ENCODE measurements at regions not wholly inside any gene's neighbourhood (a gene's known extent, or its start where the extent isn't known, plus 50 kb on each side); places are given as distances from the start of the nearest gene placed in this dataset.

DNA sequence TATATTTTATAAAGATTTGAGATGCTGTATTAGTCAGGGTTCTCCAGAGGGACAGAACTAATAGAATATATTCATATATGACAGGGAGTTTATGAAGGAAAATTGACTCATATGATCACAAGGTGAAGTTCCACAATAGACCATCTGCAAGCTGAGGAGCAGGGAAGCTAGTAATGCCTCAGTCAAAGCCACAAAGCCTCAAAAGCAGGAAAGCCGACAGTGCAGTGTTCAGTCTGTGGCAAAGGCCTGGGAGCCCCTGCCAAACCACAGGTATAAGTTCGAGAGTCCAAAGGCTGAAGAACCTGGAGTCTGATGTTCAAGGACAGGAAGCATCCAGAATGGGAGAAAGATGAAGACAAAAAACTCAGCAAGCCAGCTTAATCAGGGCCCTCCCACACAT, 382.2 kb downstream of the LRRC70 start:
- TF ChIP-seq, protein P1, sequence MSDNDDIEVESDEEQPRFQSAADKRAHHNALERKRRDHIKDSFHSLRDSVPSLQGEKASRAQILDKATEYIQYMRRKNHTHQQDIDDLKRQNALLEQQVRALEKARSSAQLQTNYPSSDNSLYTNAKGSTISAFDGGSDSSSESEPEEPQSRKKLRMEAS (IDR thresholded peaks at IDR 0.05; ENCODE audit: low read depth, low read length), result no peak
- no peak for TF ChIP-seq CTCF (IDR thresholded peaks at IDR 0.05; ENCODE audit: low read depth, low read length)
- no peak for TF ChIP-seq POLR2A (IDR thresholded peaks at IDR 0.05; ENCODE audit: extremely low read depth, insufficient read length)
- TF ChIP-seq MYC (IDR thresholded peaks at IDR 0.05; ENCODE audit: low read depth, low read length), result no peak
- no peak for DNase-seq (ENCODE audit: low read depth)

DNA sequence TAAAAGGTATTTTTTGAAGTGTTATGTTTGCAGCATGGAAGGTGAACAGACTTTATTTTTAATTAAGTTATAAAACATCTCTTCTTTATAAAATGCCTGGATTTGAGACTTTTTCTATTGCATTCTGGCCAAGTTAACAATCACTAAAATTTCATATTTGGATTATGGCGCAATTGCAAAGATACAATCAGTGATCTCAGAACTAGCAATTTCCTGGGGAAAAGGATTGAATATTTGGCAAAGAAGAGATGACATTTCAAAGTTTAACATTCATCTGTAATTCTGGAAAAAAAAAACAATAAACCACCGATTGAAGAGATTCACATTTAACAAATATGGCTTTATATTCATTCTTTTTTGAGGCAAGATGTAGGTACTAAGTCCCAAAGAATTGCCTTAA, 378.0 kb downstream of the LRRC70 start:
- DNase-seq (ENCODE audit: low read depth), result no peak
- TF ChIP-seq POLR2A (IDR thresholded peaks at IDR 0.05; ENCODE audit: extremely low read depth, insufficient read length) (no peak), MYC (IDR thresholded peaks at IDR 0.05; ENCODE audit: low read depth, low read length) (no peak), CTCF (IDR thresholded peaks at IDR 0.05; ENCODE audit: low read depth, low read length) (no peak)
- TF ChIP-seq, protein P1 (IDR thresholded peaks at IDR 0.05; ENCODE audit: low read depth, low read length), result no peak
- no peak overlapping the region for H3K4me3 ChIP-seq (ENCODE audit: low read depth, low read length)

More for the DNA sequence above, 382.2 kb downstream of the LRRC70 start:
- H3K4me3 ChIP-seq (ENCODE audit: low read depth, low read length), result no peak overlapping the region

GRCh38 chr5:62954578-62954977, 376.0 kb downstream of the LRRC70 start:
- TF ChIP-seq CTCF (IDR thresholded peaks at IDR 0.05; ENCODE audit: low read depth, low read length) (no peak), MYC (IDR thresholded peaks at IDR 0.05; ENCODE audit: low read depth, low read length) (no peak), POLR2A (IDR thresholded peaks at IDR 0.05; ENCODE audit: extremely low read depth, insufficient read length) (no peak)
- TF ChIP-seq, protein P1 (IDR thresholded peaks at IDR 0.05; ENCODE audit: low read depth, low read length), result no peak

DNA sequence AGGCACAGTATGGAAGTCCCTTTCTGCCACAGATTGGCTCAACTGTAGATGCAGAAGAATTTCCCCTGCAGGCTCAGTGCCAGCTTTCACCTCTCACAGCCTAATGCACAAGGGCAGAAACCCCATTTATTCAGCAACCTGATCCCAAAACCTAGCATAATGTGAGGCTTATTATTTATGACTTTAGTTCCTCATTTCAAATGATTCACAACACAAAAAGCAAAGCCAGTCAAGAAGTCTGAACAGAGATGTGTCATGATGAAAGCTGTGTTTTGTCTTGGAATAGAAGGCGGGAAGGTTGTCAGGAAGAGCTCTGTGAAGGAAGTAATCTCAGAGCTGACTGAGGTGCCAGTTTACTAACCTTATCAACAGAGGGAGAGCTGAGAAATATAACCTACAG, 369.7 kb downstream of the LRRC70 start:
- TF ChIP-seq POLR2A (IDR thresholded peaks at IDR 0.05; ENCODE audit: extremely low read depth, insufficient read length), result no peak
- no peak for TF ChIP-seq CTCF (IDR thresholded peaks at IDR 0.05; ENCODE audit: low read depth, low read length)
- TF ChIP-seq, protein P1 (IDR thresholded peaks at IDR 0.05; ENCODE audit: low read depth, low read length), result no peak
- no peak for TF ChIP-seq MYC (IDR thresholded peaks at IDR 0.05; ENCODE audit: low read depth, low read length)
- DNase-seq (ENCODE audit: low read depth), result no peak
- H3K4me3 ChIP-seq (ENCODE audit: low read depth, low read length), result no peak overlapping the region

More at GRCh38 chr5:62954578-62954977, 376.0 kb downstream of the LRRC70 start:
- no peak overlapping the region for H3K4me3 ChIP-seq (ENCODE audit: low read depth, low read length)
- no peak for DNase-seq (ENCODE audit: low read depth)

DNA sequence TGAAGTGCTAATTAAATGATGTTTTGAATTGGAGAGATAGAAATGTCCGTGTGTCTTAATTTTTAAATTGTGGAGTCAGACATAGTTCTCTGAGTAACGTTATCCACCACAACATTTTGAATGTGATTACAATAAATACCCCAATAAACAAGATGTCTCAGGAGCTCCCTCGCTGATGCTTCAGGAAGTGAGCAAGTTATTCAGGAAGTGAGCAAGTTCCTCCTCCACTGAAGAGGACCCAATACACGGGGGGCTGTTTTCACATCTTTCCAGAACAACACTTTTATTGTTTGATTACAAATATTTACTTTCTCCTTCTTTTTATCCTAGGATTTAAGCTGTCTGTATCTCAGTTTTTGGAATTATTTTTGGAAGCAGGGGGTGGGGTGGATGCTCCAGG, 363.8 kb downstream of the LRRC70 start:
- H3K4me3 ChIP-seq (ENCODE audit: low read depth, low read length), result no peak overlapping the region
- no peak for DNase-seq (ENCODE audit: low read depth)
- TF ChIP-seq MYC (IDR thresholded peaks at IDR 0.05; ENCODE audit: low read depth, low read length), result no peak

GRCh38 chr5:62938927-62939326, 360.3 kb downstream of the LRRC70 start:
- H3K4me3 ChIP-seq (ENCODE audit: low read depth, low read length), result no peak overlapping the region
- no peak for DNase-seq (ENCODE audit: low read depth)
- TF ChIP-seq POLR2A (IDR thresholded peaks at IDR 0.05; ENCODE audit: extremely low read depth, insufficient read length), result no peak
- TF ChIP-seq, protein P1 (IDR thresholded peaks at IDR 0.05; ENCODE audit: low read depth, low read length), result no peak
- TF ChIP-seq CTCF (IDR thresholded peaks at IDR 0.05; ENCODE audit: low read depth, low read length), result no peak
- no peak for TF ChIP-seq MYC (IDR thresholded peaks at IDR 0.05; ENCODE audit: low read depth, low read length)
